Neural cell (in vitro differentiated cells): ENCODE measurements at regions not wholly inside any gene's neighbourhood (a gene's known extent, or its start where the extent isn't known, plus 50 kb on each side); places are given as distances from the start of the nearest gene placed in this dataset.

Experiments used
- H2AFZ ChIP-seq: fragments of 200-600, 300-800 bp; sonication (generic), shearing (Covaris generic); 2 replicates; pipeline ENCODE4 v1.6.0; 2014; ENCODE audit warnings: low read depth, mild to moderate bottlenecking, antibody characterized with exemption, low read length, moderate library complexity
- H3F3A ChIP-seq: fragments of 200-600 bp; shearing (Covaris generic); 2 replicates; pipeline ENCODE4 v1.6.1; 2016; ENCODE audit warnings: mild to moderate bottlenecking, moderate library complexity, mixed read lengths, antibody characterized with exemption, low read length; ENCODE audit not compliant: insufficient read depth, poor library complexity, severe bottlenecking
- H3K27ac ChIP-seq: fragments of 200-600, 300-800 bp; sonication (generic), shearing (Covaris generic); 2 replicates; pipeline ENCODE4 v1.5.1; 2014; ENCODE audit warnings: mild to moderate bottlenecking, low read length, moderate library complexity
- H3K27me3 ChIP-seq: fragments of 300-800, 200-600 bp; sonication (generic), shearing (Covaris generic); 2 replicates; pipeline ENCODE4 v1.6.0; 2014; ENCODE audit warnings: mild to moderate bottlenecking, low read depth, low read length, moderate library complexity; ENCODE audit not compliant: insufficient read depth
- H3K36me3 ChIP-seq: fragments of 300-800, 200-600 bp; sonication (generic), shearing (Covaris generic); 2 replicates; pipeline ENCODE4 v1.5.1; 2014; ENCODE audit warnings: mild to moderate bottlenecking, antibody characterized with exemption, low read length, moderate library complexity; ENCODE audit not compliant: insufficient read depth
- H3K4me2 ChIP-seq: fragments of 300-800, 200-600 bp; sonication (generic), shearing (Covaris generic); 2 replicates; pipeline ENCODE4 v1.6.0; 2014; ENCODE audit warnings: mild to moderate bottlenecking, low read length
- H3K4me3 ChIP-seq: fragments of 300-800, 200-600 bp; sonication (generic), shearing (Covaris generic); 2 replicates; pipeline ENCODE4 v1.5.1; 2014; ENCODE audit warnings: mild to moderate bottlenecking, low read length, moderate library complexity
- H3K79me2 ChIP-seq: fragments of 200-600 bp; shearing (Covaris generic); replicated peaks from 2 replicates; pipeline ENCODE4 v1.6.0; 2014; ENCODE audit warnings: mild to moderate bottlenecking, low read length, moderate library complexity; ENCODE audit not compliant: insufficient read depth
- H3K9ac ChIP-seq: fragments of 300-800, 200-600 bp; sonication (generic), shearing (Covaris generic); 2 replicates; pipeline ENCODE4 v1.6.1; 2016; ENCODE audit warnings: mild to moderate bottlenecking, low read length, mixed read lengths
- H3K9me2 ChIP-seq: fragments of 200-600 bp; shearing (Covaris generic); 2 replicates; pipeline ENCODE4 v1.6.1; 2016; ENCODE audit warnings: mild to moderate bottlenecking, low read length, mixed read lengths; ENCODE audit not compliant: insufficient read depth
- H3K9me3 ChIP-seq: fragments of 200-600, 300-800 bp; sonication (generic), shearing (Covaris generic); 2 replicates; pipeline ENCODE4 v1.6.1; 2016; ENCODE audit warnings: mild to moderate bottlenecking, mixed run types, low read length, moderate library complexity, mixed read lengths
- H4K20me1 ChIP-seq: fragments of 200-600 bp; shearing (Covaris generic); 2 replicates; pipeline ENCODE4 v1.6.1; 2016; ENCODE audit warnings: mild to moderate bottlenecking, mixed run types; ENCODE audit not compliant: insufficient read depth
- EP300 ChIP-seq: fragments of 450-650 bp; conservative IDR thresholded peaks from 2 replicates; pipeline ENCODE4 v1.6.1; 2014; ENCODE audit warnings: antibody characterized with exemption, mild to moderate bottlenecking, moderate library complexity; ENCODE audit not compliant: poor library complexity, severe bottlenecking
- EZH2 ChIP-seq: fragments of 200-600, 300-800 bp; shearing (Covaris generic), sonication (generic); IDR thresholded peaks from 2 replicates; pipeline ENCODE4 v1.6.1; 2014; ENCODE audit warnings: antibody characterized with exemption, low read length, borderline replicate concordance, mild to moderate bottlenecking; ENCODE audit not compliant: insufficient read depth, poor library complexity, severe bottlenecking
- MXI1 ChIP-seq: fragments of 450-650 bp; conservative IDR thresholded peaks from 2 replicates; pipeline ENCODE4 v1.6.1; 2014; ENCODE audit warnings: antibody characterized with exemption, mild to moderate bottlenecking; ENCODE audit not compliant: poor library complexity, severe bottlenecking
- POLR2AphosphoS5 ChIP-seq: IDR thresholded peaks from 2 replicates; pipeline ENCODE4 v1.6.1; 2012
- RAD21 ChIP-seq: fragments of 450-650 bp; conservative IDR thresholded peaks from 2 replicates; pipeline ENCODE4 v1.6.1; 2014; ENCODE audit warnings: antibody characterized with exemption, mild to moderate bottlenecking, moderate library complexity
- SMC3 ChIP-seq: fragments of 450-650 bp; conservative IDR thresholded peaks from 2 replicates; pipeline ENCODE4 v1.6.1; 2014; ENCODE audit warnings: antibody characterized with exemption, mild to moderate bottlenecking, moderate library complexity; ENCODE audit not compliant: poor library complexity
- TAF1 ChIP-seq: IDR thresholded peaks from 2 replicates; pipeline ENCODE4 v1.6.1; 2012; ENCODE audit warnings: low read depth
- TF ChIP-seq, protein P1 (sequence below): fragments of 450-650 bp; IDR thresholded peaks from 2 replicates; pipeline ENCODE4 v1.5.1; 2014; ENCODE audit warnings: antibody characterized with exemption, mild to moderate bottlenecking, moderate library complexity; ENCODE audit not compliant: poor library complexity, severe bottlenecking
- TF ChIP-seq, protein P2 (sequence below): IDR thresholded peaks from 2 replicates; pipeline ENCODE4 v1.6.1; 2012; ENCODE audit warnings: borderline replicate concordance

- Histone ChIP-seq H2AFZ (no peak overlapping the region), H3K9me2 (no peaks in the 10 kb centered on the region), H3K9me3 (no peaks in the 10 kb centered on the region), H3F3A (no peaks in the 10 kb centered on the region), H3K9ac (no peak overlapping the region), H3K4me2 (no peak overlapping the region), H4K20me1 (no peaks in the 10 kb centered on the region), H3K27me3 (no peaks in the 10 kb centered on the region), H3K36me3 (no peaks in the 10 kb centered on the region), H3K79me2 (no peaks in the 10 kb centered on the region), H3K4me3 (no peak overlapping the region), H3K27ac (no peak overlapping the region)
- TF ChIP-seq, protein P1, sequence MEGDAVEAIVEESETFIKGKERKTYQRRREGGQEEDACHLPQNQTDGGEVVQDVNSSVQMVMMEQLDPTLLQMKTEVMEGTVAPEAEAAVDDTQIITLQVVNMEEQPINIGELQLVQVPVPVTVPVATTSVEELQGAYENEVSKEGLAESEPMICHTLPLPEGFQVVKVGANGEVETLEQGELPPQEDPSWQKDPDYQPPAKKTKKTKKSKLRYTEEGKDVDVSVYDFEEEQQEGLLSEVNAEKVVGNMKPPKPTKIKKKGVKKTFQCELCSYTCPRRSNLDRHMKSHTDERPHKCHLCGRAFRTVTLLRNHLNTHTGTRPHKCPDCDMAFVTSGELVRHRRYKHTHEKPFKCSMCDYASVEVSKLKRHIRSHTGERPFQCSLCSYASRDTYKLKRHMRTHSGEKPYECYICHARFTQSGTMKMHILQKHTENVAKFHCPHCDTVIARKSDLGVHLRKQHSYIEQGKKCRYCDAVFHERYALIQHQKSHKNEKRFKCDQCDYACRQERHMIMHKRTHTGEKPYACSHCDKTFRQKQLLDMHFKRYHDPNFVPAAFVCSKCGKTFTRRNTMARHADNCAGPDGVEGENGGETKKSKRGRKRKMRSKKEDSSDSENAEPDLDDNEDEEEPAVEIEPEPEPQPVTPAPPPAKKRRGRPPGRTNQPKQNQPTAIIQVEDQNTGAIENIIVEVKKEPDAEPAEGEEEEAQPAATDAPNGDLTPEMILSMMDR = no peak
- TF ChIP-seq EP300 (no peak), EZH2 (no peak), RAD21 (no peak), MXI1 (no peak), POLR2AphosphoS5 (no peak), SMC3 (no peak), TAF1 (no peak)
- TF ChIP-seq, protein P2, sequence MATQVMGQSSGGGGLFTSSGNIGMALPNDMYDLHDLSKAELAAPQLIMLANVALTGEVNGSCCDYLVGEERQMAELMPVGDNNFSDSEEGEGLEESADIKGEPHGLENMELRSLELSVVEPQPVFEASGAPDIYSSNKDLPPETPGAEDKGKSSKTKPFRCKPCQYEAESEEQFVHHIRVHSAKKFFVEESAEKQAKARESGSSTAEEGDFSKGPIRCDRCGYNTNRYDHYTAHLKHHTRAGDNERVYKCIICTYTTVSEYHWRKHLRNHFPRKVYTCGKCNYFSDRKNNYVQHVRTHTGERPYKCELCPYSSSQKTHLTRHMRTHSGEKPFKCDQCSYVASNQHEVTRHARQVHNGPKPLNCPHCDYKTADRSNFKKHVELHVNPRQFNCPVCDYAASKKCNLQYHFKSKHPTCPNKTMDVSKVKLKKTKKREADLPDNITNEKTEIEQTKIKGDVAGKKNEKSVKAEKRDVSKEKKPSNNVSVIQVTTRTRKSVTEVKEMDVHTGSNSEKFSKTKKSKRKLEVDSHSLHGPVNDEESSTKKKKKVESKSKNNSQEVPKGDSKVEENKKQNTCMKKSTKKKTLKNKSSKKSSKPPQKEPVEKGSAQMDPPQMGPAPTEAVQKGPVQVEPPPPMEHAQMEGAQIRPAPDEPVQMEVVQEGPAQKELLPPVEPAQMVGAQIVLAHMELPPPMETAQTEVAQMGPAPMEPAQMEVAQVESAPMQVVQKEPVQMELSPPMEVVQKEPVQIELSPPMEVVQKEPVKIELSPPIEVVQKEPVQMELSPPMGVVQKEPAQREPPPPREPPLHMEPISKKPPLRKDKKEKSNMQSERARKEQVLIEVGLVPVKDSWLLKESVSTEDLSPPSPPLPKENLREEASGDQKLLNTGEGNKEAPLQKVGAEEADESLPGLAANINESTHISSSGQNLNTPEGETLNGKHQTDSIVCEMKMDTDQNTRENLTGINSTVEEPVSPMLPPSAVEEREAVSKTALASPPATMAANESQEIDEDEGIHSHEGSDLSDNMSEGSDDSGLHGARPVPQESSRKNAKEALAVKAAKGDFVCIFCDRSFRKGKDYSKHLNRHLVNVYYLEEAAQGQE = no peak
Measured at GRCh38 chr10:64535131-64535867, 1014.1 kb downstream of the REEP3 start.

- Histone ChIP-seq H4K20me1 (no peaks in the 10 kb centered on the region), H3K27ac (no peak overlapping the region), H3K4me2 (no peak overlapping the region), H3K4me3 (no peak overlapping the region), H3K79me2 (no peaks in the 10 kb centered on the region), H3K9me2 (no peaks in the 10 kb centered on the region), H3K9ac (no peak overlapping the region), H3K36me3 (no peaks in the 10 kb centered on the region), H2AFZ (no peak overlapping the region), H3K9me3 (no peaks in the 10 kb centered on the region), H3K27me3 (no peaks in the 10 kb centered on the region), H3F3A (no peaks in the 10 kb centered on the region)
- TF ChIP-seq EP300 = no peak
Measured at GRCh38 chr10:64537112-64537511, 1015.9 kb downstream of the REEP3 start.
